KMS-11 (cell line): ENCODE measurements at regions not wholly inside any gene's neighbourhood (a gene's known extent, or its start where the extent isn't known, plus 50 kb on each side); places are given as distances from the start of the nearest gene placed in this dataset.

Experiments used
- H2AFZ ChIP-seq: fragments of 200-600 bp; sonication (generic); 2 replicates; pipeline ENCODE4 v1.6.1; 2016; ENCODE audit warnings: antibody characterized with exemption, mixed run types, low read depth
- H3K27ac ChIP-seq: fragments of 200-600 bp; sonication (generic); 2 replicates; pipeline ENCODE4 v1.6.1; 2016; ENCODE audit warnings: mild to moderate bottlenecking, mixed run types
- H3K27me3 ChIP-seq: fragments of 200-600 bp; sonication (generic); 2 replicates; pipeline ENCODE4 v1.6.1; 2017; ENCODE audit warnings: mild to moderate bottlenecking, low read depth, mixed run types, moderate library complexity; ENCODE audit not compliant: insufficient read depth
- H3K36me3 ChIP-seq: fragments of 200-600 bp; sonication (generic); 2 replicates; pipeline ENCODE4 v1.6.1; 2017; ENCODE audit warnings: mild to moderate bottlenecking, mixed run types; ENCODE audit not compliant: insufficient read depth
- H3K4me1 ChIP-seq: fragments of 200-600 bp; sonication (generic); 2 replicates; pipeline ENCODE4 v1.6.1; 2016; ENCODE audit warnings: mild to moderate bottlenecking, low read depth, mixed run types; ENCODE audit not compliant: poor library complexity, severe bottlenecking
- H3K4me2 ChIP-seq: fragments of 200-600 bp; sonication (generic); 2 replicates; pipeline ENCODE4 v1.7.0; 2016; ENCODE audit warnings: mild to moderate bottlenecking, mixed run types
- H3K4me3 ChIP-seq: fragments of 200-600 bp; sonication (generic); IDR thresholded peaks from 2 replicates; pipeline ENCODE4 v1.6.1; 2017; ENCODE audit warnings: low read depth, low read length, mixed read lengths; ENCODE audit not compliant: insufficient read depth
- H3K79me2 ChIP-seq: fragments of 200-600 bp; sonication (generic); 2 replicates; pipeline ENCODE4 v1.6.1; 2016; ENCODE audit warnings: low read depth, mixed run types; ENCODE audit not compliant: insufficient read depth
- H3K9ac ChIP-seq: fragments of 200-600 bp; sonication (generic); 2 replicates; pipeline ENCODE4 v1.6.1; 2016; ENCODE audit warnings: mild to moderate bottlenecking, mixed run types
- H4K20me1 ChIP-seq: fragments of 200-600 bp; sonication (generic); 2 replicates; pipeline ENCODE4 v1.6.1; 2016; ENCODE audit warnings: mild to moderate bottlenecking, mixed run types; ENCODE audit not compliant: insufficient read depth
- CTCF ChIP-seq: fragments of 200-600 bp; sonication (generic); conservative IDR thresholded peaks from 2 replicates; pipeline ENCODE4 v1.6.1; 2017; ENCODE audit warnings: low read depth, mild to moderate bottlenecking, antibody characterized with exemption, low read length, moderate library complexity, mixed read lengths

- Histone ChIP-seq H3K9ac (no peak overlapping the region), H3K4me3 (no peak overlapping the region), H2AFZ (no peak overlapping the region), H3K27ac (no peak overlapping the region), H3K4me1 (peaks cover 11% of the 10 kb centered on the region), H4K20me1 (no peaks in the 10 kb centered on the region), H3K36me3 (no peaks in the 10 kb centered on the region), H3K27me3 (no peaks in the 10 kb centered on the region), H3K4me2 (no peak overlapping the region), H3K79me2 (no peaks in the 10 kb centered on the region)
- no peak for TF ChIP-seq CTCF
Observed at GRCh38 chr14:98705871-98706300, 566.1 kb downstream of the BCL11B start.

GRCh38 chr14:98707522-98707921 is 564.5 kb downstream of the BCL11B start:
- Histone ChIP-seq H3K36me3 (no peaks in the 10 kb centered on the region), H3K4me2 (no peak overlapping the region), H3K9ac (no peak overlapping the region), H3K27me3 (no peaks in the 10 kb centered on the region), H3K79me2 (no peaks in the 10 kb centered on the region), H4K20me1 (no peaks in the 10 kb centered on the region), H2AFZ (no peak overlapping the region), H3K4me3 (no peak overlapping the region), H3K27ac (no peak overlapping the region), H3K4me1 (peaks cover 11% of the 10 kb centered on the region)
- no peak for TF ChIP-seq CTCF

GRCh38 chr14:98708555-98708954 is 563.4 kb downstream of the BCL11B start:
- Histone ChIP-seq H2AFZ (no peak overlapping the region), H3K4me3 (no peak overlapping the region), H3K4me2 (no peak overlapping the region), H3K9ac (no peak overlapping the region), H3K4me1 (peaks cover 11% of the 10 kb centered on the region), H4K20me1 (no peaks in the 10 kb centered on the region), H3K79me2 (no peaks in the 10 kb centered on the region), H3K27me3 (no peaks in the 10 kb centered on the region), H3K36me3 (no peaks in the 10 kb centered on the region), H3K27ac (no peak overlapping the region)
- TF ChIP-seq CTCF: no peak

GRCh38 chr14:98711453-98711852 is 560.5 kb downstream of the BCL11B start:
- TF ChIP-seq CTCF: no peak
- no peaks in the 10 kb centered on the region for H3K36me3 ChIP-seq
- no peak overlapping the region for H2AFZ ChIP-seq
- H3K27ac ChIP-seq: no peak overlapping the region
- H3K4me2 ChIP-seq: no peak overlapping the region
- no peaks in the 10 kb centered on the region for H3K27me3 ChIP-seq
- H4K20me1 ChIP-seq: no peaks in the 10 kb centered on the region
- no peak overlapping the region for H3K9ac ChIP-seq
- H3K79me2 ChIP-seq: no peaks in the 10 kb centered on the region
- no peak overlapping the region for H3K4me3 ChIP-seq
- peaks cover 11% of the 10 kb centered on the region for H3K4me1 ChIP-seq
